H1 (cell line): ENCODE measurements at regions not wholly inside any gene's neighbourhood (a gene's known extent, or its start where the extent isn't known, plus 50 kb on each side); places are given as distances from the start of the nearest gene placed in this dataset.

Source experiments
- CTCF ChIA-PET: fragments of 300-600 bp; sonication (Branson Sonifier 250); formaldehyde crosslinking; loops from one replicate; lab custom pipeline; 2021; ENCODE audit not compliant: partially characterized antibody; lab: Charles Lee
- POLR2A ChIA-PET: fragments of 300-600 bp; sonication (Branson Sonifier 250); formaldehyde crosslinking; loops from one replicate; lab custom pipeline; 2021; ENCODE audit warnings: inconsistent platforms; ENCODE audit not compliant: partially characterized antibody; lab: Charles Lee
- DNase-seq, 2 experiments: peaks; one replicate each; pipeline versions ENCODE4 v3.0.0 to v3.0.0-alpha.2; 2010 to 2022; ENCODE audit warnings: low spot score in 2 of 2, low read depth in 1 of 2, mixed read lengths in 1 of 2
- FAIRE-seq: peaks from 2 replicates; lab custom pipeline; 2011; peaks lifted over from hg19 to GRCh38; lab: Jason Lieb, UNC
- H2AFZ ChIP-seq: 2 replicates; pipeline ENCODE4 v1.8.1; 2012; ENCODE audit warnings: low read length, inconsistent platforms
- H2AK5ac ChIP-seq: 2 replicates; pipeline ENCODE4 v1.6.1; 2013; ENCODE audit warnings: low read depth, low read length
- H2BK120ac ChIP-seq: replicated peaks from 2 replicates; pipeline ENCODE3; 2013; ENCODE audit warnings: low read depth, low read length, inconsistent platforms
- H2BK12ac ChIP-seq: 2 replicates; pipeline ENCODE4 v1.6.1; 2013; ENCODE audit warnings: low read depth, low read length
- H2BK15ac ChIP-seq: 2 replicates; pipeline ENCODE4 v1.6.1; 2013; ENCODE audit warnings: low read length
- H2BK20ac ChIP-seq: 2 replicates; pipeline ENCODE4 v1.6.1; 2013; ENCODE audit warnings: low read length
- H2BK5ac ChIP-seq: 2 replicates; pipeline ENCODE4 v1.6.1; 2013; ENCODE audit warnings: low read depth, low read length
- H3K14ac ChIP-seq: 2 replicates; pipeline ENCODE4 v1.6.1; 2013; ENCODE audit warnings: inconsistent platforms; ENCODE audit not compliant: insufficient read length
- H3K18ac ChIP-seq: 2 replicates; pipeline ENCODE4 v1.6.1; 2013; ENCODE audit warnings: low read length; ENCODE audit errors: extremely low read depth
- H3K23ac ChIP-seq: 2 replicates; pipeline ENCODE4 v1.6.1; 2013; ENCODE audit warnings: inconsistent platforms; ENCODE audit not compliant: insufficient read length
- H3K23me2 ChIP-seq: 2 replicates; pipeline ENCODE4 v1.6.1; 2013; ENCODE audit warnings: low read depth, low read length
- H3K27ac ChIP-seq: 2 replicates; pipeline ENCODE4 v1.6.1; 2011; ENCODE audit warnings: low read depth, low read length, inconsistent platforms
- H3K27me3 ChIP-seq, 4 experiments: replicated peaks in 1 of 4; 1 replicate in 1 of 4; 2 replicates in 3 of 4; pipeline versions ENCODE4 v1.6.1 to v1.8.1; 2011 to 2013; ENCODE audit warnings: low read length in 3 of 4, mild to moderate bottlenecking in 3 of 4, inconsistent platforms in 2 of 4, mixed read lengths in 2 of 4, moderate library complexity in 1 of 4; ENCODE audit not compliant: control insufficient read depth in 3 of 4, insufficient read depth in 3 of 4; ENCODE audit errors: extremely low read depth in 1 of 4
- H3K36me3 ChIP-seq, 4 experiments: 2 replicates each; pipeline versions ENCODE4 v1.6.1 to v1.8.1; 2011 to 2013; ENCODE audit warnings: mild to moderate bottlenecking in 4 of 4, low read length in 3 of 4, moderate library complexity in 2 of 4, control low read depth in 1 of 4, inconsistent platforms in 1 of 4; ENCODE audit not compliant: insufficient read depth in 4 of 4, control insufficient read depth in 2 of 4
- H3K4ac ChIP-seq: replicated peaks from 2 replicates; pipeline ENCODE3; 2013; ENCODE audit warnings: low read length, low read depth, mixed read lengths, inconsistent platforms; ENCODE audit not compliant: insufficient read length
- H3K4me1 ChIP-seq, 4 experiments: replicated peaks in 1 of 4; 1 replicate in 1 of 4; 2 replicates in 3 of 4; pipeline versions ENCODE4 v1.6.1 to v1.8.1; 2011 to 2013; ENCODE audit warnings: low read length in 3 of 4, inconsistent platforms in 2 of 4, mixed read lengths in 1 of 4; ENCODE audit not compliant: insufficient read depth in 4 of 4, control insufficient read depth in 3 of 4
- H3K4me2 ChIP-seq, 2 experiments: 2 replicates each; pipeline versions ENCODE4 v1.6.1 to v1.8.1; 2011 to 2013; ENCODE audit warnings: low read depth in 2 of 2, low read length in 2 of 2, control low read depth in 1 of 2, inconsistent platforms in 1 of 2, mild to moderate bottlenecking in 1 of 2; ENCODE audit not compliant: insufficient read depth in 1 of 2
- H3K4me3 ChIP-seq, 4 experiments: fragments of 200-600, 300-600 bp in 1 of 4; sonication (generic), shearing (Covaris generic), sonication (Bioruptor Twin) in 1 of 4; 2 replicates each; pipeline versions ENCODE4 v1.5.1 to v1.8.1; 2011 to 2016; ENCODE audit warnings: low read length in 4 of 4, low read depth in 3 of 4, control low read depth in 2 of 4, inconsistent platforms in 2 of 4, mild to moderate bottlenecking in 2 of 4, mixed read lengths in 1 of 4, moderate library complexity in 1 of 4; ENCODE audit not compliant: insufficient read depth in 2 of 4; ENCODE audit errors: extremely low read depth in 1 of 4
- H3K56ac ChIP-seq: replicated peaks from 2 replicates; pipeline ENCODE3; 2013; ENCODE audit warnings: low read depth, mild to moderate bottlenecking, mixed read lengths, low read length, inconsistent platforms; ENCODE audit not compliant: insufficient read length
- H3K79me1 ChIP-seq: 2 replicates; pipeline ENCODE4 v1.6.1; 2013; ENCODE audit warnings: low read depth, low read length, control low read depth
- H3K79me2 ChIP-seq, 2 experiments: 2 replicates each; pipeline versions ENCODE4 v1.6.1 to v1.8.1; 2012 to 2013; ENCODE audit warnings: low read length in 2 of 2, mild to moderate bottlenecking in 2 of 2, inconsistent platforms in 1 of 2; ENCODE audit not compliant: insufficient read depth in 2 of 2, control insufficient read depth in 1 of 2
- H3K9ac ChIP-seq, 4 experiments: replicated peaks in 1 of 4; 1 replicate in 1 of 4; 2 replicates in 3 of 4; pipeline versions ENCODE4 v1.6.1 to v1.8.1; 2011 to 2013; ENCODE audit warnings: low read depth in 3 of 4, low read length in 3 of 4, control low read depth in 2 of 4, mild to moderate bottlenecking in 2 of 4, moderate library complexity in 2 of 4, inconsistent platforms in 1 of 4; ENCODE audit errors: extremely low read depth in 1 of 4
- H3K9me3 ChIP-seq, 2 experiments: 2 replicates each; pipeline versions ENCODE4 v1.6.1 to v1.8.1; 2012 to 2013; ENCODE audit warnings: mild to moderate bottlenecking in 2 of 2, moderate library complexity in 2 of 2, control low read depth in 1 of 2, inconsistent platforms in 1 of 2, low read depth in 1 of 2, low read length in 1 of 2, mixed read lengths in 1 of 2; ENCODE audit not compliant: insufficient read depth in 2 of 2
- H4K20me1 ChIP-seq, 2 experiments: replicated peaks in 1 of 2; 2 replicates each; pipeline versions ENCODE3 to v1.8.1; 2011 to 2013; ENCODE audit warnings: inconsistent platforms in 2 of 2, low read length in 2 of 2, mild to moderate bottlenecking in 1 of 2; ENCODE audit not compliant: insufficient read depth in 2 of 2, control insufficient read depth in 1 of 2
- H4K5ac ChIP-seq: 2 replicates; pipeline ENCODE4 v1.6.1; 2013; ENCODE audit warnings: low read length, low read depth, mixed read lengths, inconsistent platforms; ENCODE audit not compliant: insufficient read length
- H4K8ac ChIP-seq: 2 replicates; pipeline ENCODE4 v1.8.0; 2013; ENCODE audit warnings: mild to moderate bottlenecking, moderate library complexity, low read length, inconsistent platforms; ENCODE audit not compliant: insufficient read depth; ENCODE audit errors: extremely low read depth
- H4K91ac ChIP-seq: replicated peaks from 2 replicates; pipeline ENCODE3; 2013; ENCODE audit warnings: low read length, mixed read lengths, inconsistent platforms; ENCODE audit not compliant: insufficient read length
- ATF3 ChIP-seq: IDR thresholded peaks from 2 replicates; pipeline ENCODE4 v1.6.1; 2011; ENCODE audit warnings: low read depth, mild to moderate bottlenecking, low read length; ENCODE audit not compliant: insufficient read depth
- CBX5 ChIP-seq: fragments of 300-800, 300-1000 bp; sonication (generic); IDR thresholded peaks from 2 replicates; pipeline ENCODE4 v1.7.1; 2016; ENCODE audit warnings: antibody characterized with exemption, low read length, low read depth
- EZH2 ChIP-seq: fragments of 200-600 bp; sonication (generic); IDR thresholded peaks from 2 replicates; pipeline ENCODE4 v1.7.1; 2012; ENCODE audit warnings: low read depth, mild to moderate bottlenecking, moderate library complexity, low read length, inconsistent platforms; ENCODE audit not compliant: severe bottlenecking
- HDAC6 ChIP-seq: IDR thresholded peaks from one replicate; pipeline ENCODE4 v1.7.1; 2012; ENCODE audit warnings: low read depth, mild to moderate bottlenecking, inconsistent platforms, low read length, moderate library complexity
- MAFK ChIP-seq: IDR thresholded peaks from 2 replicates; pipeline ENCODE4 v1.6.1; 2012; ENCODE audit warnings: low read depth, mild to moderate bottlenecking, improper control_type of control experiment, low read length
- NRF1 ChIP-seq: IDR thresholded peaks from 2 replicates; pipeline ENCODE4 v1.6.1; 2011; ENCODE audit warnings: mild to moderate bottlenecking, low read depth, low read length, improper control_type of control experiment
- POLR2A ChIP-seq, 2 experiments: IDR thresholded peaks; 1 replicate in 1 of 2; 2 replicates in 1 of 2; pipeline ENCODE4 v1.6.1; 2011; ENCODE audit warnings: low read depth in 2 of 2, low read length in 2 of 2, mild to moderate bottlenecking in 2 of 2; ENCODE audit errors: control extremely low read depth in 1 of 2
- POLR2AphosphoS5 ChIP-seq: IDR thresholded peaks from 2 replicates; pipeline ENCODE4 v1.6.1; 2011; ENCODE audit warnings: low read depth, low read length
- RBBP5 ChIP-seq: IDR thresholded peaks from 2 replicates; pipeline ENCODE4 v1.7.1; 2012; ENCODE audit warnings: low read depth, mild to moderate bottlenecking, inconsistent platforms, low read length, moderate library complexity, borderline replicate concordance
- RFX5 ChIP-seq: IDR thresholded peaks from 2 replicates; pipeline ENCODE4 v1.6.1; 2011; ENCODE audit warnings: low read depth, low read length, improper control_type of control experiment, borderline replicate concordance
- RXRA ChIP-seq: IDR thresholded peaks from 2 replicates; pipeline ENCODE4 v1.6.1; 2011; ENCODE audit warnings: low read depth, mild to moderate bottlenecking, low read length, moderate library complexity; ENCODE audit not compliant: insufficient read depth
- SP1 ChIP-seq: IDR thresholded peaks from 2 replicates; pipeline ENCODE4 v1.6.1; 2011; ENCODE audit warnings: low read depth, low read length
- SP4 ChIP-seq: IDR thresholded peaks from 2 replicates; pipeline ENCODE4 v1.6.1; 2012; ENCODE audit warnings: low read length, inconsistent platforms
- SRF ChIP-seq: IDR thresholded peaks from 2 replicates; pipeline ENCODE4 v1.6.1; 2011; ENCODE audit warnings: mild to moderate bottlenecking, low read depth, low read length, moderate library complexity
- TAF7 ChIP-seq: optimal IDR thresholded peaks from 2 replicates; pipeline ENCODE3; 2011; ENCODE audit warnings: low read depth, mild to moderate bottlenecking, inconsistent platforms, low read length, moderate library complexity, borderline replicate concordance
- YY1 ChIP-seq: IDR thresholded peaks from 2 replicates; pipeline ENCODE4 v1.6.1; 2011; ENCODE audit warnings: low read depth, mild to moderate bottlenecking, low read length
- ZNF274 ChIP-seq: IDR thresholded peaks from 2 replicates; pipeline ENCODE4 v1.7.0; 2012; ENCODE audit warnings: low read length, borderline replicate concordance; ENCODE audit errors: extremely low read depth

- Histone ChIP-seq H3K23me2 (no peaks in the 10 kb centered on the region), H3K56ac (no peak overlapping the region), H2AK5ac (no peak overlapping the region), H3K79me1 (no peaks in the 10 kb centered on the region), H3K27me3 (no peaks in the 10 kb centered on the region), H2BK120ac (no peak overlapping the region), H3K23ac (no peak overlapping the region), H2BK5ac (no peak overlapping the region), H2AFZ (no peak overlapping the region), H4K5ac (no peak overlapping the region), H3K9ac (no peak overlapping the region), H3K4me1 (peaks cover 0 to 3% (median under 1%) of the 10 kb centered on the region in 4 experiments; a peak in 2 of 7 replicates), H3K36me3 (no peaks in the 10 kb centered on the region), H3K4ac (no peak overlapping the region), H2BK12ac (no peak overlapping the region), H3K4me2 (no peak overlapping the region), H4K20me1 (no peaks in the 10 kb centered on the region), H3K79me2 (no peaks in the 10 kb centered on the region), H3K9me3 (no peaks in the 10 kb centered on the region), H3K4me3 (no peak overlapping the region), H3K18ac (no peak overlapping the region), H3K27ac (no peak overlapping the region), H2BK15ac (no peak overlapping the region), H4K8ac (no peak overlapping the region), H2BK20ac (no peak overlapping the region), H3K14ac (no peak overlapping the region), H4K91ac (no peak overlapping the region)
- FAIRE-seq: no peak
- CTCF ChIA-PET: no interaction called here
- POLR2A ChIA-PET: no interaction called here
- TF ChIP-seq ATF3 (no peak), EZH2 (no peak), HDAC6 (no peak), MAFK (no peak), YY1 (no peak), CBX5 (no peak), SP4 (no peak), SRF (no peak), POLR2AphosphoS5 (no peak), RBBP5 (no peak), RXRA (no peak), RFX5 (no peak), SP1 (no peak), POLR2A (IDR thresholded peaks at IDR 0.05; ENCODE audit: control extremely low read depth in 1 of 2, low read depth in 2 of 2, low read length in 2 of 2) (no peak), TAF7 (no peak), NRF1 (no peak), ZNF274 (no peak)
- DNase-seq: no peak
Measured at GRCh38 chr1:57922130-57922529, 498.3 kb upstream of the DAB1 start.
